ENCODE measurements at regions not wholly inside any gene's neighbourhood (a gene's known extent, or its start where the extent isn't known, plus 50 kb on each side); places are given as distances from the start of the nearest gene placed in this dataset.

DNA sequence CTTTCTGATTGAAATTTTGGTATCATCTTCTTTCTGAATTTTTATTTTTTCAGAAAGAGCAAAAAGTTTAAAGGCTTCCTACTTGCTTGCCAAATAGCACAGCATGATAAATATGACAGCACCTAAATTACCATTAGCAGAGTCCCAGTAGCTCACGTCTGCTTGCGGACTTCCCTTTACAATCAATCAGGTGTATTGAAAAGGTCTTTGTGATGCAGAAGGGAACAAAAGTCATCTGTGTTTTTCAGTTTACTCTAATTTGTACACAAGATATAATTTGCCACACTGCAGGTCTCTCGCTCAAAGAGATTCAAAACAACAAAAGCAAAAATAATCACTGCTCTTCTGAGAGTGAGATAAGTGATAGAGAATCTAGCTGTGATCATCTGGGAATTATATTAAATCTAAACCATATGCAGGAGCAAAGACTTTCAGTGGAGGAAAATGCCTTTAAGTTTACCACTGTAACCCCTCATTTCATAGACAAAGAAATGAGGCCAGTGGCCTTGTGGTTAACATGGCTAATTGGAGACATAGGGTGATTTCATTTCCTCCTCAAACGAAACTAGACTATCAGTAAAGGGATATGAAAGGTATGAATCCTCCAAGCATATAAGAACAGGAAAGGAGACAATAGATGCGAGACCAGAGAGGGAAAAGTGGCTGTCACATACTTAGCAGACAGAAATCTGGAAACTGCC, 240.8 kb upstream of the TMPO start:
- no peak for TF ChIP-seq POLR2A (IDR thresholded peaks at IDR 0.05; ENCODE audit: low read length)
- no peak for TF ChIP-seq GATA1 (IDR thresholded peaks at IDR 0.05; ENCODE audit: low read depth, low read length)
